HG02884 (cell line): ENCODE measurements at regions not wholly inside any gene's neighbourhood (a gene's known extent, or its start where the extent isn't known, plus 50 kb on each side); places are given as distances from the start of the nearest gene placed in this dataset.

ENCODE experiments used
- ATAC-seq: cut with Tn5 transposase; IDR thresholded peaks from one replicate; pipeline ENCODE4 v1.9.1; 2021; ENCODE audit warnings: mild to moderate bottlenecking, moderate library complexity; ENCODE audit not compliant: unreplicated experiment

DNA sequence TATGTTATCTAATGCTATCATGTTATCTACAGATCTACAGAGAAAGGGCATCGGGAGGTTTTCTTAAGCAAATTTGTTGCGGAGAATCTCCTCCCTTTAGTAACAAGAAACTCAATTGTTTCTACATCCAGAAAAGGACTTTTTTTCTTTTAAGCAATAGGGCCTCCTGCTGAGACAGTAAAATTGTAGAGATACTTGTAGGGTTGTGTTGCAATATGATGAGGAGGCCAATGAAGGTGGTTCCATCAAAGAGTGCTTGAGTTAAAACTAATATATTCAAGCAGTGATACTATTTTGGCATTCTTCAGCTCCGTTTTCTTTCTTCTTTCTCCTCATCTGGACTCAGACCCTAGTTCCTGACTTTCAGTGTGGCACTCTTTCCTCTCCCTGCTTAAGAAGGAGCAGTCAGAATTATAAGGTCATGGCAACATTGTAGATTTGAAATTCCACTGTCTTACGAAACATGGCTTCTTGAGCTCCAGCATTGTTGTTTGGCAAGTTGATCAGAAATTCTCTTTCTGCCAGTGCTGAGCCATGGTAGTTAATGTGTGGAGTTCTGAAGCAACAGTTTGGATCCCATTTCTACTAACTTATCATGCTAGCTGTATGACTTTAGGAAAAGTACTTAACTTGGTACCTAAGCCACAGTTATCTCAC is 202.0 kb upstream of the SLC14A2 start:
- no peak for ATAC-seq

DNA sequence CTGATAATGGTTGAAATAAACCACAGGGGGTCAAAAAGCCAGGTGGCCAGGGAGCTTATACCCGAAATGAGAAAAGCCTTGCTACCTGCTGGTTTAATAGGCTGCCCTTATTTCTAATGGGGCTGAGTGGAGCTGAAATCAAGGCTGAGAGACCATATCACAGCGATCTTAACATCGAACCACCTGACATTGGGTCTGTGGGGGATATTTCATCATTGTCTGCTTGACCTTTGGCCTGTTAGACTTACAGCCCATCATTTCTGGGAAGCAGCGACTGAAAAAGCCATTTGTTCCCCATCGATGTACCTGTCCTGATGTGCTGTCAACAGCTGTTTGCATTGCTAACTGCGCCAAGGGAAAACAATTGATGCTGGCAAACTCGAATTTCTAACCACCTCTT is 199.7 kb upstream of the SLC14A2 start:
- no peak for ATAC-seq

DNA sequence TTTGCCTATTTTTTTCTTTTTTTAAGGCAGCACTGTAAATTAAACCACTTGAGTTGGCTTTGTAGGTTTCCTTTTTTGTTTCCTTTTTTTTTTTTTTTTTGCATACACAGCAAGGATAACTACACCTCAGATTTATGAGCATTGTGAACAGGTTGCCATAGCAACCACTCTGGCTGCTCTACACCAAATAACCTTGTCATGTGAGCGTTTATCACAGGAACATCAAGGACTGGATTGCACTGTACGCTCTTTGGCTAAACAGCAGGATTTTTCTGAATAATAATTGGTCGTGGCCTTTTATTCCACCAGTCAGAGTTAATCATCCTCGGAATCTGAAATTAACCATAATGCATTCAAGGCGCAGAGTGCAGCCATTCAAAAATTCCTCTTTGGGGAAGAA is 199.1 kb upstream of the SLC14A2 start:
- no peak for ATAC-seq

DNA sequence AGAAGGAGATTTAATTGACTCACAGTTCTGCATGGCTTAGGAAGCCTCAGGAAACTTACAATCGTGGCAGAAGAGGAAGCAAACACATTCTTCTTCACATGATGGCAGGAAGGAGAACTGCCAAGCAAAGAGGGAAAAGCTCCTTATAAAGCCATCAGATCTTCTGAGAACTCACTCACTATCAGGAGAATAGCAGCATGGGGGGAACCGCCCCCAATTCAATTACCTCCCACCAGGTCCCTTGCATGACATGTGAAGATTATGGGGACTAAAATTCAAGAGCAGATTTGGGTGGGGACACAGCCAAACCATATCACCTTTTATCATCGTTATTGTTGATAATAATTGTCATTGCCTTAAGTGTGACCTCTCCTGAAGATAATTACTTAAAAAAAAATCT is 197.9 kb upstream of the SLC14A2 start:
- ATAC-seq: no peak

DNA sequence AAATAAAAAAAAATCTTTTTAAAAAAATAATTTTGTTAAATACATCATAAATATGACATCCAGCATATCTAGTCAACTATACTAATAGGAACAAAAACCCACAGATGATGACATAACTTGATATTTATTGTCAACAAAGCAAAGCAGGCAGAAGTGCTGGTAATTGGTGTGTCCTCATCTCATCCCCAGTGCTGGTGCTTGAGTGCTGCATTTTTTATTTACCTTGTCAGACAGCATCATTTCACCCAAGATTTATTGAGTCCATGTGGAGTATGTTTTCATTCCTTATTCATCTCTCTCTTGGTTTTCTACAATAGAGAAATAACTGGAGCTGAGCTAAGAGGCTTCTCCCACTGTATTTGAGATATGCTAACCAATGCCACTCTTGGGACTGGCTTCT is 191.6 kb upstream of the SLC14A2 start:
- ATAC-seq: no peak

DNA sequence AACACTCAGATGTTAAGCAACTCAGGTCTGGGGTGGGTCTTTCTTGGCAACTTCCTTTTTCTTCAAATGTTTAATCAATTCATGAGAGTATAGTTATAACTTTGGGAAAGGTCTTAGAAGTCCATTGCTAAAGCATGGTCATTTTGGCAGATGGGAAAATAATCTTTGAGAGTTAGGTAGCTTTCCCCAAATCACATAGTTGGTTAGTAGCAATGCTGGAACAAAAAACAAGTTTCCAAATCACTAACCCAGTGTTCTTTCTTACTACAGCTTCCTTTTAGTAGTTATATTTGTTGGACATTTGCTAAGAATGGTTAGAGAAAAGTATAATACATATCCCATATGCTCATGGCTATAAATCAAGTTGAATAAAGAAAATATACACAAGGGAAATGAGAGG is 185.2 kb upstream of the SLC14A2 start:
- no peak for ATAC-seq

DNA sequence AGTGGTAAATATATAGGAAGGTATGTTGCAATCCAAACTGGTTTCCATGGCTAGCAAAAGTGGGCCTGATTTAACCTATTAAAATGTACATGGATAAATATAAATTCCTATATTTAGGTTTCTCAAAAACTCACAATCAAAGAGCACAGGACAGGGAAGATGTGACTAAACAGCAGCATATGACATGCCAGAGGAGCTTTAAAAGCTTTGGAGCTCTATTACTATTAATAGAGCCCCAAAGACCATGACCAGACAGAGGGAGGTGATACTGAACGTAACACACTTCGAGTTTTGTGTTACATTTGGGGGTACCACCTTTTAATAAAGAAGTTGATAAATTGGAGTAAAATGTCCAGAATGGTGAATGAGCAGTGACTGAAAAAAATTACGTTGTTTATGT is 179.5 kb upstream of the SLC14A2 start:
- no peak for ATAC-seq

DNA sequence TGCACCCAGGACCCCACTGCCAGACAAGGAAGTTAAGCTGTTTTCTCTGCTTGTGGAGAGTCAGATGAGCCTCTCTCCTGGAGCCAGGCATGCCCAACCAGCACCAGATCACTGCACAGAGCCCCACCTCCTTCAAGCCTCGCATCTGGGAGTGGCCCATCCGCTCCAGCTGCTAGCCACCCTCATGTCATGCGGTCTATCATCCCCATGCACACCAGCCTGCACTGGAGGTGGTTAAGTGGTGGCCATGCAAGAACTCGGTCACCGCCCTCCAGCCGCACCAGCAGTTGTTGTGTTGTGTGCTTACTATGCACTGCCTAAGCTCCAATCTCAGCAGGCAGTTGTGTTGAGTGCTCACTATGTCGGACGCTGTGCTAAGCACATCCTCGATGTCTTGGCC is 177.9 kb upstream of the SLC14A2 start:
- ATAC-seq: no peak

DNA sequence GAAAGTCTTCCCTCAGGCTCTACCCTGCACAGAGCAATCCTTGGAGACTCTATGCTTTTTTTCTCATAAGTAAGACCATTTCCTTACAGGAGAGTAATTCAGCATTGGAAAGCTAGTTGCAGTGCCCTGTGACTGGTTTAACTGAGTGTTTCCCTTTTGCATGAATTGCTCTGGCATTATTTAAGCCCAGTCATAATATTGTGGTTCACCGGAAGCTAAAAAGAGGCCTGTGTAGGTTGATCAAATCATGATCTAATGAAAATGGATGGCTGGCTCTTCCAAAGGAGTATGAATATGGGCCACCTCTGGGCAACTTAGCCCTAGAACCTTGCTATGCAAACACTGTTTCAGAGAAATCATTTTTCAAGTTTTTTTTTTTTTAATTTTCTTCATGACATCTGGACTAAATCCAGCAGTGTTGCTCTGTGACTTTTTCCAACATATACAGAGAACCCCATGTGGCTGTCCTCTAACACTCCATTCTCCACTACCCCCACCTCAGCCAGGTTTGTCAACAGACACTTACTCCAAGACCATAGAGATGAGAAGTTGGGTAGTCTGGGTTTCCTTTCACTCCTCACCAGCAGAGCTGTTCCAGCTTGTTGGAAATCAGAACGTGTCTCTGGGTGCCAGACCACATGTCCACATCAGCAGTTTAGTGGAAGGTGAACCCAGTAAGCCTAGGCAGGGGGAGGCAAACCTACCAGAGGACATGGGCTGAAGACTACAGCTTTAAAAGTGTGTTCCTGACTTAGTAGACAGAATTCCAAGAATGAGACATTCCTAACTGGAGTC is 175.2 kb upstream of the SLC14A2 start:
- ATAC-seq: no peak

DNA sequence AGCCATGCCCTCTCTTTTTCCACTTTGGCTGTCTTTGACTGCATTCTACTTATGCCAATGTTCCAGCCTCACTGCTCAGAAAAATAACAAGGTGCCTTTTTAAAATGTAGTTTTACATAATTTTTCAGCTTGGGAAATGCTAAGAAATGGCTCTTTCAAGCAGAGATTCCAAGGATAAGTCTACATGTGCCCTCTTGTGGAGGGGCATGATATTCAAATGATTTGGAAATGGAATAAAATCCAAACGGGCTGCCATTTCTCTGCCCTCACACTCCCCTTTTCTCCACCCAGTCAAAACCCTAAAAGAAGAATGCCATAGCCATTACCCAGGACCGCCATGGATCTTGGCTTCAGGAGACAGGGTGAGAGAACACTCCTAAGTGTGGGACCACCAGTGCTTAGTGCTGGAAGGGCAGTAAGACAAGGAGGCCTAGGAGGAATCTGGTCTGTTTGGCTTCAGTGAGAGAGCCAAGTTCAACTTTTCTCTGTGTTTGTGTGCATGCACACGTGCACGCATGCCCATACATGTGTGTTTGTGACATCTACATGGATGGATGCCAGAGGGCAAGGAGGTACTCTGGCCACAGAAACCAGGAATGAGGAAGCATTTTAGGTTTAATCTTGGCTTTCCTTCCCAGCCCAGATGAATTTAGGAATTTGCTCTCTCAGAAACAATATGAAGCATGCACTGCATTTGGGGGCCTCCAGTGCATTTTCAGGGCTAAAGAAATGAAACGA is 174.0 kb upstream of the SLC14A2 start:
- ATAC-seq: no peak

DNA sequence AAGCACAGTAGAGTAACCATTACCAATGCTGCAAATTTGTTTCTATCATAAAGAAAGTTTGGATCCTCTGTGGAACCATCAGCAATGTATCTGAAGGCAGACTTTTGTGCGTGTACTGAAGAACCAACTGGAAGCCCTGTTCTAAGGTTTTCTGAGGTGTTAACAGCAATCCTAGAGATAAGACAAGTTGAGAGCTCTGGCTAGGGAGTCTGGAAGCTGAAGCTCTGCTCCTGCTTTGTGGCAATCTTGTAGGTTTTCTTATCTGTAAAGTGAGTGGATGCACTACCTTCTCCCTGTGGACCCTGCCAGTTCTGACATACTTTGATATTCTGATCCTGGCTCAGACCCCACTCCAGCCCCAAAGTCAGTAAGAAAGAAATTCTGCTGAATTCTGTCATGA is 171.2 kb upstream of the SLC14A2 start:
- ATAC-seq: no peak

DNA sequence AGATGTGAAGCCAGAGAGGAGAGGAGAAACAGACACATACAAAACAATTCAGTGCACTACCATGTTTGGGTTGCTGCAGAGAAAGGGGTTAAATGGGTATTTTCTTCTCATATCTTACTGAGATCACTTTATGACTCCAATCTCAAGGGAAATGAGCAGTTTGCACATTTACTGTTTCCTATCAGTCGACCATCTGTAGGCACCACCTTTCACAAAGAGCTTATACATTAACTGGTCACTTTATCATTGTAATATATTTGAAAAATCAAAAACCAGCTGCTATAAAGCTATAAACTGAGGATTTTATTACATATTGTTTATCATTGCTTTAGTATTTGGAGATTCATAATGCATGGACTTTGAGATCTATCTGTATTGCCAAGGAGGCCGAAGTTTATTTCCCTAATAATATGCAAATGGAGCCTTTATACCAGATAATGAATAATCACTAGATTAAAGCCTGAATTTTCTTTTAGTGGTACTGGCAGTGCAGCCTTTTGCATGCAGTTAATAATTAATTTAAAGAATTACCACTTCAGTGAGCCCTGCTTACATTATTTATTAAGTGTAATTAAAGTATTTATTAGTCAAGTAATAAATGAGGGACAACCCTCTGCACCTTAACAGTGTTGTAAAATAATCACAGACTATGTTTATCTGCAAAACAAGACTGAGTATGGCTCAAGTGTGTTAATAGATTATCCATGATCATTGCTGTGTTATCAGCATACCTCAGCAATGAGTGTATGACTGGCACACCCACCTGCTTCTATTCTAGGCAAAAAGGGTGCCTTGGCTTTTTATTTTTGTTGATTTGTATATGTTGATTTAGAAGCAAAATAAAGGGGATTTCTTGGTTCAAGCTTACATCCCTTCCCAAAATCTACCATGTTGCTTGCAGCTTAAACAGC is 167.7 kb upstream of the SLC14A2 start:
- ATAC-seq: no peak

DNA sequence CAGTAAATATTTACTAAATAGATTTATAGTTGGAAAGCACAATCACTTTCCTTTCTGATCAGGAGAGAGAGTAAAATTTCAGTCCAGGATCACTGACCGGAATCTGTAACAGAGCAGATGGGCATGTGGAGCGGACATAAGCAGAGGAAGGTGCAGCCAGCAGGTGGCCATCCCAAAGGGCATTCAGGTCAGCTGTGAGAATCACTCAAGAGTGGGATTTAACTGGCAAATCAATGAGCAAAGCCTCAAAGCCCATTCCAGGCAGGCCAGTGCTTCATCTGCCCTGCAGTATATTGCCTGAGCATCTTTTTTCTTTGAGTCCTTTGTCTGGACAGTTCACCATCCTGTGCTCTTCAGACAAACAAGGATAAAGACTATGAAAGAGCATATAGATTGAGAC is 166.4 kb upstream of the SLC14A2 start:
- ATAC-seq: no peak

DNA sequence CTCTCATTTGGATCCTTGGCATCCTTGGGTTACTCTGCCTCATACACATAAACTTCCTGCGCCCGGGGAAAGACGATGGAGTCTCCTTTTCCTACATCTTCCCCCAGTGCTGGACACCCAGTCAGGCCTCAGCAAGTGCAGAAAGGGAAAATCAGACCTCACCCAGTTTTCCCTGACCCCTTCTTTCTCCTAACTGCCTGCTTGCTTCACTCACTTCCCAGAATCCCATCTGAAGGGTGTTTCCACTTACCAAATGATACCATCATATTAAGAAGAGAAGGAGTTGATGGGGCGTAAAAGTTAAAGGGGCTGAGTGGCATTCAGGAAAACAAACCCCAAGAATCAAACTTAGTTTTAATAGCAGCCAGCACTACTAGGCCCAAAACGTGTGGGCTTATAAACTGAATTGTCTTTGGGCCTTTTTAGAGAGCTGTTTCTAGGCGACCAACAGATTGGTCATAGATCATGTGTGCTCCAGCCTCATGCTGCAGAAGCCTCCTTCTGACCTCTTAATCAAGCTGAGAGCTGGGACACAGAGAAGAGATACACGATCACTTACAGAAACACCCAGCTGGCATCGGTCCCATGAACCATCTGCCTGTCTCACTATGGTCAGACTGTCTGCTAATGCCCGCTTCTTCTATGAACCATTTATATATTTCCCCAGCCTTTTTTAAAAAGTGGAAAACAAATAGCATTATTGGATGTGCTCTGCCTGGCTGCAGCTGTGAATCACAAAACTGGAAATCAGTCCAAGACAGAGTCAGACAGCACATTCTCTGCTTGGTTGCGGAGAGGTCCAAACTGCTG is 165.7 kb upstream of the SLC14A2 start:
- ATAC-seq: no peak

DNA sequence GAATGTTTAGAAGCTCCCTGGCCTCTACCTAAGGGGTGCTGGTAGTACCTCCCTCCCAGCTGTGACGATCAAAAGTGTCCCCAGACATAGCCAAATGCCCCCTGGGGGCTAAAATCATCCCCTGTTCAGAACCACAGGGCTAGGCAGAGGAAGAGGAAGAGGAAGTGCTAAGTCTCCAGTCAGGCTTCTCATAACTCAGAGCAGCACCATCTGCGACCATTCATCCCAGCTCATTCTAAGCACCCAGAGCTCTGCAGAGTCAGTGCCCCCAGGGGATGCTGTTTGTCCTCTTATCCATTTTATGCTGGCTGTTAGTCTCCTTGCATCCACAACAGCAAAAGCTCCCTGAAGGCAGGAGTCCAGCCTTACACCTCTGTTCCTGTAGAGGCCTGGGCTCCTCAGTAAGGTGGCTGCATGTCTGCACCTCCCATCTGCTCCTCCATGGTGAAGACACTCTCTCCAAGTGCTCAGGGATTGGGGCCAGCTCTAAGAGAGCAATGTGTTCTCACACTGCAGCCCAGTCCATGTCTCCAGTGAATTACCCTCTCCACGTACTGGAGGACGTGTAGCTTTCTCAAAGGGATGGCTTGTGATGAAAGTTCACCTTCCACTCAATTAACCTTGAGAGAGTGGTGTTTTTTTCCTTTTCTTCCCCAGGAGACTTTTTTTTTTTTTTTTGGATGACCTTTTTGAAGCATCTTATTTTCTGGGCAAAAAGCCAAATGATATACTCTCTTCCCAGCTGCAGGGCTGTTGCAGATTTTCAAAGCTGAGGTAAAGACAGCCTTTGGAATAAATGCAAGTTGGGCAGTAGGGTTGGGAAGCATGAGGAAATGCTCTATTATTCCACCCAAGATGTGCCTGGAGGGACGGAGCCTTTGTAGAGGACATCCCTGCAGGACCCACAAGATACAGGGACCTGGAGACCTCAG is 158.9 kb upstream of the SLC14A2 start:
- ATAC-seq: no peak

DNA sequence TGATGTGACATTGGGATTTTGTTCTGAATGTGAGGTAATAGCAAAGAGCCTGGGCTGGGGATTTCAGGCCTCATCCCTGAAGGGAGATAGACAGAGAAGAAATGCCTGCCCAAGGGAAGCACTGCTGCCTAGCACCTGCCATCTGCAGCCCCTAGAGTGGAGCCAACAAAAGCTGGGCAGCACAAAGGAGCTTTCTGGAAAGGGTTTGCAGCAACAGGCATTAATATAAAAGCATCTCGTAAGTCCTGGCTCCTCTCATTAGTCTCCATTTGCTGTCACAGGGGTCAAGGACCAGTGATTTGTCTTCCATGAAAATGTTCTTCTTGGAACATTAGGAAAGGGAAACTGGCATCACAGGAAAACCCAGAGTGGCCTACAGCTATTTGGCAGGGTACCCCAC is 157.2 kb upstream of the SLC14A2 start:
- ATAC-seq: no peak

DNA sequence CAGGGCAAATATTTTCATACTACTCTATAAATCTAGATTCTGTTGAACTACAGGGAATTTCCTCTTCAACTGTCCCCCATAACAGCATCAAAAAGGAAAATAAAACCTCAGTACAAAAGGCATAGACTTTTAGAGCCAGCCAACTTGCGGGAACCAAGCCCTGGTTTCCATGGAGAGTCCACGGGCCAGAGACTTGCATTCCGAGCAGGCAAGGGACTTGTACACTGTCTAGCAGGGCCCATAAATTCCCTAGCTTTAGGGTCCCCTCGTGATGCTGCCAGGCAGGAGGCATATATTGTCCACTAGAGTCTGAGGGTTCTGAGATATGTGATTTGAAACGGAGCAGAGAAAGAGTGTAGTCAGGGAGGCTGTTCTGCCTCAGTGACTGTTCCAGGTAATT is 153.1 kb upstream of the SLC14A2 start:
- no peak for ATAC-seq

DNA sequence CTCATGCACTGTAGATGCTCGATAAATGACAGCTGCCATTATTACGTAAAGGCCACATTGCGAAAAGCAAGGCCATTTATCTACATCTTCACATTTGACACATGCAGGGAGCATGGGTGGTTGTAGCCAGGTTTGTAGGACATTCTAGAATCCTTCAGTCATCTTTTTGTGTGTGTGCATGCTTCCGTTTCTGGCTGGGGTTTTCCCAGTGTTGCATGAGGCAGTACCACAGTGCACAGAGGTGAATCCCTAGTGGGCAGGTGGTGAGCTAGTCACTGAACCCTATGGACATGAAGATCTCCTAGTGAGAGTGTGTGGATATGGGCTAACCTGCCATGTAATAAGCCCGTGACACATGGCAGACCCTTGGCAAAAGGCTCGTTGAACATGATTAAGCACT is 151.8 kb upstream of the SLC14A2 start:
- no peak for ATAC-seq

DNA sequence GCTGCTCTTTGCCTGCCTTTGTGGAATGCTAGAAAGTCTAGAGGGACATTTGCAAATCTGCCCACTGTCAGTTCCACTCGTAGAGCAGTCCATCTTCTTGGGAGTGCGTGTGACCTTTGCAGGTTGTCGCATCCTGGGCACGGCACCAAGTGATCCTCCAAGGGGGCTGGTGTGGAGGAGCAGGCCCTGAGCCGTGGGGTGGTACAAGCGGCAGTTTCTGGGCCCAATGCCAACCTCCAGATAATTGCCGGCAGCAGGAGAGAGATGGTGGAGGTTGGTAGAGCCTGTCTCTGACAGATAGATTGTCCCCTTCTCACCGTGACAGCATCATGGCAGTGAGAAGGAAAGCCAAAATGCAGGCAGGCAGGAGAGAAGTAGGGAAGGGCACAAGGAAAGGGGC is 150.7 kb upstream of the SLC14A2 start:
- ATAC-seq: no peak
